ENCODE measurements at regions not wholly inside any gene's neighbourhood (a gene's known extent, or its start where the extent isn't known, plus 50 kb on each side); places are given as distances from the start of the nearest gene placed in this dataset.

DNA sequence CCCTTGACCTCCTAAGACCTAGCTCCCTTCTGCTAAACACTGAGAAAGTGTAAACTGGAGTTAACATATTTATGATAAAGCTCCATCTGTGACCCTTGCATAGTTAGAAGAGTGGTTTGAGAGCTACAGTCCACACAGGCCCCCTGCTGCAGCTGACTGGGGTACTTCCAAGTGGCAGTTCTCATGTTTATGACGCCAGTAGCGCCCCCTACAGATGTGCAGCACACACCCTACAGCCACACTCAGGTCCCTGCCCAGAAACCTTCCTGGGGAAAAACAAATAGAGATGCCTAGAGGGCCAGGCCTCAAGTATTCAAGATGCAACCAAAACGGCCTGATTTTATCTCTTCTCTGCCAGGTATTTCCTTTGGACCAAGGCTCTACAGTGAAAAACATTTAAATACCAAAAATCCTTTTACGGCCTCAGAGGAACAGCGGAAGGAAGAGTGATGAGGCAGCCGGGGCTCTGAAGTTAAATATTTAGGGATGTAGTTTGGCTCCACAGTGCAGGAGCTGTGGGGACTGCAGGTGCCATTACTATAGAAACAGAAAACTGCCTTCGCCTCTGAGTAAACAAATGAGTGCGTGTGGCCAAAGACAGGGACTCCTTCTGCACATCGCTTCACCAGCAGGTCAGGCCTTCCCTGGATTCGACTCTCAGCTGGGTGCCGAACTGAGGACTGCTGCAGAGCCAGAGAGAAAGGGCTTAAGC lies 553.1 kb downstream of the EFNB2 start:
- no peak for TF ChIP-seq POLR2A (IDR thresholded peaks at IDR 0.05)
- TF ChIP-seq CTCF (IDR thresholded peaks at IDR 0.05), result no peak
- intact Hi-C loops (cut with DNase I), result no loop called here
- H3K27me3 ChIP-seq, result no peaks in the 10 kb centered on the region
- H3K4me1 ChIP-seq, result no peaks in the 10 kb centered on the region
- H3K36me3 ChIP-seq, result no peaks in the 10 kb centered on the region
- 40% methylated on average over 9 of the region's 11 CpGs for WGBS (ENCODE audit: insufficient coverage, low coverage, low lambda C conversion rate, missing lambda C conversion rate)
- H3K4me3 ChIP-seq, result no peak overlapping the region
- ATAC-seq, result no peak
- no peak overlapping the region for H3K27ac ChIP-seq
- no peak for DNase-seq
- no peaks in the 10 kb centered on the region for H3K9me3 ChIP-seq

- no peak for TF ChIP-seq POLR2A (IDR thresholded peaks at IDR 0.05)
- no peak for TF ChIP-seq CTCF (IDR thresholded peaks at IDR 0.05)
- WGBS (ENCODE audit: insufficient coverage, low coverage, low lambda C conversion rate, missing lambda C conversion rate), result 46% methylated on average over 12 of the region's 12 CpGs
- ATAC-seq (no peak), DNase-seq (no peak)
- intact Hi-C loops (cut with DNase I), result no loop called here
- H3K27me3 ChIP-seq, result no peaks in the 10 kb centered on the region
- no peaks in the 10 kb centered on the region for H3K36me3 ChIP-seq
- no peaks in the 10 kb centered on the region for H3K9me3 ChIP-seq
- no peak overlapping the region for H3K27ac ChIP-seq
- H3K4me3 ChIP-seq, result no peak overlapping the region
- no peaks in the 10 kb centered on the region for H3K4me1 ChIP-seq
Observed at GRCh38 chr13:105979131-105980011, 556.1 kb downstream of the EFNB2 start.

GRCh38 chr13:105974380-105974779 lies 561.1 kb downstream of the EFNB2 start:
- intact Hi-C loops (cut with DNase I), result no loop called here
- Histone ChIP-seq H3K9me3 (no peaks in the 10 kb centered on the region), H3K27me3 (no peaks in the 10 kb centered on the region), H3K4me3 (no peak overlapping the region), H3K4me1 (no peaks in the 10 kb centered on the region), H3K36me3 (no peaks in the 10 kb centered on the region), H3K27ac (no peak overlapping the region)
- DNase-seq (no peak), ATAC-seq (no peak)
- WGBS (ENCODE audit: insufficient coverage, low coverage, low lambda C conversion rate, missing lambda C conversion rate), result 45% methylated on average over 1 of the region's 1 CpG
- TF ChIP-seq POLR2A (IDR thresholded peaks at IDR 0.05) (no peak), CTCF (IDR thresholded peaks at IDR 0.05) (no peak)

DNA sequence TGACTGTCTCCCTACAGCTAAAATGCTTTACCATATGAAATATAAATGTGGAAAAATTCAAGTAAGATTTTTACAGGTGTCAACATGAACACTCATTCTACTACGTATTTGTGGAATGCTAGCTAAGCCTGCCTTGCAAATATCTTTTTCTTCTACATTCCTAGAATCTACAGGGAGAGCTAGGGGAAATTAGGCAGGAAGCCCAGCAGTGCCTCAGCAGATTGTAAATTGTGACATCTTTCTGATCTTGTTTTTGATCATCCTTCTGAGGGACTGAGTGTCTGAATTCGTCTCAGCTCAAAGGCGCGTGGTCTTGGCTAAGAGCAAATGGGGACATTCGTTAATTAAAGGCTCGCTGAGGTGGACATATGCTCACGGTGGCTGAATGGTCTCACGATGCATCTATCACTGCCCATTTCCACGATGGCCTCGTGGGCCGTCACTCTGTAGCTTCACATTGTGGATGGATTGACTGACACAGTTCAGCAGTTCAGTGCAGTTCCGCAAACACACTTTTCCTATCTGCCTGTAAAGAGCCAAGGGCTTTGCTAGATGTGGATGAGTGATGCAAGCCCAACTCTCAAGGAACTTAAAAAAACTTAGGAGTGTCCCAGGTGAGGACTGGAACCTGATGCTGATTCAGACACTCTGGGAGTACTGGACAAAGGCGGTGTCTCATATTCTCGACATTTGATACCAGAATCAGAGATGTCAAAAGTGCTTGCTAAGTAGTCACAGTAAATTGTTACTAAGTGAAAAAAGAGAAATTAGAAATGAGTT lies 562.5 kb downstream of the EFNB2 start:
- no peaks in the 10 kb centered on the region for H3K27me3 ChIP-seq
- no peaks in the 10 kb centered on the region for H3K4me1 ChIP-seq
- no peak for ATAC-seq
- TF ChIP-seq POLR2A (IDR thresholded peaks at IDR 0.05) (no peak), CTCF (IDR thresholded peaks at IDR 0.05) (no peak)
- no peaks in the 10 kb centered on the region for H3K9me3 ChIP-seq
- 55% methylated on average over 14 of the region's 14 CpGs for WGBS (ENCODE audit: insufficient coverage, low coverage, low lambda C conversion rate, missing lambda C conversion rate)
- no peak for DNase-seq
- H3K4me3 ChIP-seq, result no peak overlapping the region
- no peak overlapping the region for H3K27ac ChIP-seq
- intact Hi-C loops (cut with DNase I), result no loop called here
- H3K36me3 ChIP-seq, result no peaks in the 10 kb centered on the region

All from right lobe of liver (tissue), 6 donors.